ENCODE measurements at regions not wholly inside any gene's neighbourhood (a gene's known extent, or its start where the extent isn't known, plus 50 kb on each side); places are given as distances from the start of the nearest gene placed in this dataset.

- intact Hi-C loops (cut with micrococcal nuclease) = no loop called here
- H3K27ac Mint-ChIP-seq (ENCODE audit: low read depth, unreplicated experiment) = no peak overlapping the region
- no TSS peak for BruUV-seq (replicated peaks)
- no peaks in the 10 kb centered on the region for H3K27me3 Mint-ChIP-seq (ENCODE audit: insufficient read depth, unreplicated experiment)
- peaks cover 10% of the 10 kb centered on the region for H3K9me3 Mint-ChIP-seq (ENCODE audit: unreplicated experiment)
- H3K36me3 Mint-ChIP-seq (ENCODE audit: insufficient read depth, unreplicated experiment) = peaks cover 6% of the 10 kb centered on the region
- TF ChIP-seq, protein P1, sequence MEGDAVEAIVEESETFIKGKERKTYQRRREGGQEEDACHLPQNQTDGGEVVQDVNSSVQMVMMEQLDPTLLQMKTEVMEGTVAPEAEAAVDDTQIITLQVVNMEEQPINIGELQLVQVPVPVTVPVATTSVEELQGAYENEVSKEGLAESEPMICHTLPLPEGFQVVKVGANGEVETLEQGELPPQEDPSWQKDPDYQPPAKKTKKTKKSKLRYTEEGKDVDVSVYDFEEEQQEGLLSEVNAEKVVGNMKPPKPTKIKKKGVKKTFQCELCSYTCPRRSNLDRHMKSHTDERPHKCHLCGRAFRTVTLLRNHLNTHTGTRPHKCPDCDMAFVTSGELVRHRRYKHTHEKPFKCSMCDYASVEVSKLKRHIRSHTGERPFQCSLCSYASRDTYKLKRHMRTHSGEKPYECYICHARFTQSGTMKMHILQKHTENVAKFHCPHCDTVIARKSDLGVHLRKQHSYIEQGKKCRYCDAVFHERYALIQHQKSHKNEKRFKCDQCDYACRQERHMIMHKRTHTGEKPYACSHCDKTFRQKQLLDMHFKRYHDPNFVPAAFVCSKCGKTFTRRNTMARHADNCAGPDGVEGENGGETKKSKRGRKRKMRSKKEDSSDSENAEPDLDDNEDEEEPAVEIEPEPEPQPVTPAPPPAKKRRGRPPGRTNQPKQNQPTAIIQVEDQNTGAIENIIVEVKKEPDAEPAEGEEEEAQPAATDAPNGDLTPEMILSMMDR (IDR thresholded peaks at IDR 0.05; ENCODE audit: unreplicated experiment) = no peak
- H3K4me1 Mint-ChIP-seq (ENCODE audit: insufficient read depth, unreplicated experiment) = peaks cover 6% of the 10 kb centered on the region
- H3K4me3 Mint-ChIP-seq (ENCODE audit: unreplicated experiment) = no peak overlapping the region
- no peak for DNase-seq (ENCODE audit: unreplicated experiment)
- ChIA-PET POLR2A (interaction anchor here (0.5 to 1.2 kb wide), 2 partner anchors 10 to 108 kb away, joined by 4 to 5 read pairs; no protein-coding TSS in a partner anchor), CTCF (interaction anchor here (0.6 kb wide), 1 partner anchor 39 kb away, joined by 4 read pairs; no protein-coding TSS in a partner anchor)
Observed at GRCh38 chr3:106452096-106452495, 583.3 kb upstream of the CBLB start.

DNA sequence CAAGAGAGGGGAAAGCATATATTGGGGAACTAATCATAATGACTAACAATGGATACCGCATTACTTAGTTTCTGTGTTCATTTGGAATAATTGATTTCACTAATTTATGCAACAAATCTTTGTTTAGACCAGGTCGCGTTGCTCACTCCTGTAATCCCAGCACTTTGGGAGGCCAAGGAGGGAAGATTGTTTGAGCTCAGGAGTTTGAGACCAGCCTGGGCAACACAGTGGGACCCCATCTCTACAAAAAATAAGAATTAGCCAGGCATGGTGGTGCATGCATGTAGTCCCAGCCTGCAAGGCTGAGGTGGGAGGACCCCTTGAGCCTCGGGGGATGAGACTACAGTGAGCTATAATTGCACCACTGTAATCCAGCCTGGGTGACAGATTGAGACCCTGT is 585.7 kb upstream of the CBLB start:
- Mint-ChIP-seq H3K27me3 (ENCODE audit: insufficient read depth, unreplicated experiment) (no peaks in the 10 kb centered on the region), H3K4me1 (ENCODE audit: insufficient read depth, unreplicated experiment) (peaks cover 14% of the 10 kb centered on the region), H3K27ac (ENCODE audit: low read depth, unreplicated experiment) (no peak overlapping the region), H3K36me3 (ENCODE audit: insufficient read depth, unreplicated experiment) (peaks cover 1% of the 10 kb centered on the region), H3K9me3 (ENCODE audit: unreplicated experiment) (no peaks in the 10 kb centered on the region), H3K4me3 (ENCODE audit: unreplicated experiment) (no peak overlapping the region)
- POLR2A ChIA-PET = no interaction called here
- BruUV-seq (replicated peaks) = no TSS peak
- TF ChIP-seq, protein P1 (IDR thresholded peaks at IDR 0.05; ENCODE audit: unreplicated experiment) = no peak
- DNase-seq (ENCODE audit: unreplicated experiment) = no peak
- CTCF ChIA-PET = interaction anchor here (0.6 kb wide), 1 partner anchor 762 kb away, joined by 3 read pairs; no protein-coding TSS in a partner anchor
- intact Hi-C loops (cut with micrococcal nuclease) = no loop called here

DNA sequence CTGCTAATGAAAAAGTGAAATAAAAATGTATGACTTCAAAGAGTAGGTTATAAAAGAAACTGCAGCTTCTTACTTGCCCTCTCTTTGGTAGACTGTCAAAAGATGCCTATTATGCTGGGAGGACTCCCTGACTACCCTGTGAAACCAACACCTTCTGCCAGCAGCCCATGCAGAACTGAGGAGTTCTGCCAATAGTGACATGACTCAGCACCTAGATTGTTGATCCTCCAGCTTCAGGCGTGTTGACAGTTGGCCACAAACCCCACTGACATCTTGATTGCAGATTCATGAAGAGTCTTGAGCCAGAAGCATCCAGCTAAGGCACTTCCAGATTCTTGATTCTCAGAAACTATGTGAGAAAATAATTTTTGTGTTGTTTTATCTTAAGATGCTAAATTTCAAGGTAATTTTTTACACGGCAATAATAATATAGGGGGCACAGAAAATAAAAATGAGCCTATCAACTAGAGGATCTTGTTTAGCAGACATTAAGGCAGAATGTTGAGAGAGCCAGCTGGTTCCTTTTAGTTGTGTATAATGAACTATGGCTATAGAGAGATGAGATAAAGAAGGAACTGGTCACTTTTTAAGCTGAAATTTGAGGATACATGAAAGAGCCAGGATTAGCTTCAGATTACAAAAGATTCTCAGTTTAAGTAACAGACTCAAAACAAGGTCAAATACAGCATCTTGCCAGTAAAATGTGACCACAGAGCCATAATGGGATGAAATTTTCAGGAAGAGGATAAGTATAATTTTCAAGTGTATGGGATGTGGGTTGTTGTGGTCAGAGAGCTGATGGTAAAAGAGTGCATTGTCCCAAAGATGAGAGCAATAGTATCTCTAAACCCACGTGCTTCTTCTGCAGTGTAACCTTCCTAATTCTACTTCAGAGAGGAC is 588.7 kb upstream of the CBLB start:
- Mint-ChIP-seq H3K9me3 (ENCODE audit: unreplicated experiment) (no peaks in the 10 kb centered on the region), H3K27ac (ENCODE audit: low read depth, unreplicated experiment) (peak overlapping the region; percentile 76), H3K36me3 (ENCODE audit: insufficient read depth, unreplicated experiment) (peaks cover 11% of the 10 kb centered on the region), H3K4me3 (ENCODE audit: unreplicated experiment) (no peak overlapping the region), H3K27me3 (ENCODE audit: insufficient read depth, unreplicated experiment) (no peaks in the 10 kb centered on the region), H3K4me1 (ENCODE audit: insufficient read depth, unreplicated experiment) (peaks cover 14% of the 10 kb centered on the region)
- intact Hi-C loops (cut with micrococcal nuclease) = loop anchor here (2.0 kb wide), 1 partner anchor 29 kb away; no protein-coding TSS in a partner anchor
- DNase-seq (ENCODE audit: unreplicated experiment) = peak; percentile 97
- TF ChIP-seq, protein P1 (IDR thresholded peaks at IDR 0.05; ENCODE audit: unreplicated experiment) = no peak
- ChIA-PET POLR2A (interaction anchor here (0.6 to 1.9 kb wide), 17 partner anchors 9 to 531 kb away, joined by 3 to 10 read pairs (median 4); no protein-coding TSS in a partner anchor), CTCF (interaction anchor here (0.6 to 1.6 kb wide), 3 partner anchors 109 to 152 kb away, joined by 3 to 6 read pairs (median 3); no protein-coding TSS in a partner anchor)
- BruUV-seq (replicated peaks) = no TSS peak

- intact Hi-C loops (cut with micrococcal nuclease) = no loop called here
- no TSS peak for BruUV-seq (replicated peaks)
- Mint-ChIP-seq H3K4me1 (ENCODE audit: insufficient read depth, unreplicated experiment) (peaks cover 14% of the 10 kb centered on the region), H3K4me3 (ENCODE audit: unreplicated experiment) (no peak overlapping the region), H3K27me3 (ENCODE audit: insufficient read depth, unreplicated experiment) (no peaks in the 10 kb centered on the region), H3K27ac (ENCODE audit: low read depth, unreplicated experiment) (no peak overlapping the region), H3K9me3 (ENCODE audit: unreplicated experiment) (no peaks in the 10 kb centered on the region), H3K36me3 (ENCODE audit: insufficient read depth, unreplicated experiment) (peaks cover 11% of the 10 kb centered on the region)
- no peak for DNase-seq (ENCODE audit: unreplicated experiment)
- ChIA-PET POLR2A (no interaction called here), CTCF (interaction anchor here (0.6 kb wide), 1 partner anchor 158 kb away, joined by 3 read pairs; no protein-coding TSS in a partner anchor)
- TF ChIP-seq, protein P1 (IDR thresholded peaks at IDR 0.05; ENCODE audit: unreplicated experiment) = no peak
Observed at GRCh38 chr3:106458952-106459351, 590.1 kb upstream of the CBLB start.
